GM23248 (cell line): ENCODE measurements at regions not wholly inside any gene's neighbourhood (a gene's known extent, or its start where the extent isn't known, plus 50 kb on each side); places are given as distances from the start of the nearest gene placed in this dataset.
"Not testable (repeated sequence)": the region's sequence is repeated elsewhere in the genome, so short reads cannot be mapped to it uniquely, and the experiment has no call there.

Experiments
- DNase-seq: peaks from one replicate; pipeline ENCODE4 v3.0.0-alpha.2; 2015
- H2AFZ ChIP-seq: fragments of 200-600 bp; sonication (generic); 2 replicates; pipeline ENCODE4 v1.6.1; 2016; ENCODE audit warnings: antibody characterized with exemption
- H3F3A ChIP-seq: fragments of 200-600 bp; sonication (generic); 2 replicates; pipeline ENCODE4 v1.6.1; 2016; ENCODE audit warnings: mild to moderate bottlenecking, antibody characterized with exemption, mixed run types; ENCODE audit not compliant: insufficient read depth
- H3K27ac ChIP-seq: fragments of 200-600 bp; sonication (generic); 2 replicates; pipeline ENCODE4 v1.5.1; 2016; ENCODE audit warnings: mild to moderate bottlenecking
- H3K27me3 ChIP-seq: fragments of 200-600 bp; sonication (generic); replicated peaks from 2 replicates; pipeline ENCODE4 v1.6.1; 2016; ENCODE audit warnings: mild to moderate bottlenecking; ENCODE audit not compliant: insufficient read depth
- H3K36me3 ChIP-seq: fragments of 200-600 bp; sonication (generic); 2 replicates; pipeline ENCODE4 v1.6.1; 2016; ENCODE audit warnings: low read depth, mild to moderate bottlenecking
- H3K4me1 ChIP-seq: fragments of 200-600 bp; sonication (generic); 2 replicates; pipeline ENCODE4 v1.6.1; 2016; ENCODE audit warnings: mild to moderate bottlenecking; ENCODE audit not compliant: insufficient read depth
- H3K4me2 ChIP-seq: fragments of 200-600 bp; sonication (generic); one replicate; pipeline ENCODE4 v1.6.1; 2016; ENCODE audit warnings: mild to moderate bottlenecking; ENCODE audit not compliant: unreplicated experiment
- H3K4me3 ChIP-seq: fragments of 200-600 bp; sonication (generic); 2 replicates; pipeline ENCODE4 v1.5.1; 2016; ENCODE audit warnings: mild to moderate bottlenecking
- H3K79me2 ChIP-seq: fragments of 200-600 bp; sonication (generic); 2 replicates; pipeline ENCODE4 v1.6.1; 2016; ENCODE audit warnings: mild to moderate bottlenecking; ENCODE audit not compliant: insufficient read depth
- H3K9ac ChIP-seq: fragments of 200-600 bp; sonication (generic); 2 replicates; pipeline ENCODE4 v1.6.1; 2016; ENCODE audit warnings: mild to moderate bottlenecking
- H3K9me2 ChIP-seq: fragments of 200-600 bp; sonication (generic); 2 replicates; pipeline ENCODE4 v1.6.1; 2016; ENCODE audit warnings: mixed run types, mild to moderate bottlenecking, moderate library complexity; ENCODE audit not compliant: insufficient read depth
- H3K9me3 ChIP-seq: fragments of 200-600 bp; sonication (generic); one replicate; pipeline ENCODE4 v1.6.1; 2017; ENCODE audit warnings: low read depth
- H4K20me1 ChIP-seq: fragments of 200-600 bp; sonication (generic); 2 replicates; pipeline ENCODE4 v1.6.0; 2016; ENCODE audit not compliant: insufficient read depth
- EZH2 ChIP-seq: fragments of 200-600 bp; sonication (generic); IDR thresholded peaks from 2 replicates; pipeline ENCODE4 v1.6.1; 2018; ENCODE audit warnings: antibody characterized with exemption, mild to moderate bottlenecking; ENCODE audit not compliant: insufficient read depth, poor library complexity, severe bottlenecking
- EZH2phosphoT487 ChIP-seq: fragments of 200-600 bp; sonication (generic); IDR thresholded peaks from 2 replicates; pipeline ENCODE4 v1.6.1; 2018; ENCODE audit warnings: antibody characterized with exemption, moderate library complexity, mild to moderate bottlenecking, low read depth; ENCODE audit not compliant: insufficient read depth
- WGBS, 2 experiments: methylation state at CpG; one replicate each; pipeline ENCODE4 v1.1.6; 2015 to 2017; ENCODE audit warnings: low lambda C conversion rate in 2 of 2, low coverage in 1 of 2; ENCODE audit errors: missing lambda C conversion rate in 2 of 2; 5-methylcytosine and 5-hydroxymethylcytosine counted together
- in situ Hi-C: fragments of 300-500 bp; cut with MboI; formaldehyde crosslinking; loops from 2 replicates; pipeline ENCODE4 v1.15.0; 2020

- 27 to 42% methylated on average over 8 to 10 of the region's 10 CpGs for WGBS, 2 experiments
- Histone ChIP-seq H3K27me3 (no peaks in the 10 kb centered on the region), H3K4me3 (no peak overlapping the region), H3F3A (no peaks in the 10 kb centered on the region), H3K9me2 (no peaks in the 10 kb centered on the region), H3K4me1 (no peaks in the 10 kb centered on the region), H2AFZ (no peak overlapping the region), H3K27ac (no peak overlapping the region), H3K36me3 (no peaks in the 10 kb centered on the region), H3K4me2 (no peak overlapping the region), H3K9ac (no peak overlapping the region), H4K20me1 (no peaks in the 10 kb centered on the region), H3K79me2 (no peaks in the 10 kb centered on the region), H3K9me3 (no peaks in the 10 kb centered on the region)
- TF ChIP-seq EZH2 (no peak), EZH2phosphoT487 (no peak)
- in situ Hi-C loops = loop anchor here (25.0 kb wide), 1 partner anchor 895 kb away; the partner anchor contains the start of gene PTH2R
- DNase-seq = no peak
These were observed 116.5 kb upstream of the MAP2 start for GRCh38 chr2:209307161-209308001.

DNA sequence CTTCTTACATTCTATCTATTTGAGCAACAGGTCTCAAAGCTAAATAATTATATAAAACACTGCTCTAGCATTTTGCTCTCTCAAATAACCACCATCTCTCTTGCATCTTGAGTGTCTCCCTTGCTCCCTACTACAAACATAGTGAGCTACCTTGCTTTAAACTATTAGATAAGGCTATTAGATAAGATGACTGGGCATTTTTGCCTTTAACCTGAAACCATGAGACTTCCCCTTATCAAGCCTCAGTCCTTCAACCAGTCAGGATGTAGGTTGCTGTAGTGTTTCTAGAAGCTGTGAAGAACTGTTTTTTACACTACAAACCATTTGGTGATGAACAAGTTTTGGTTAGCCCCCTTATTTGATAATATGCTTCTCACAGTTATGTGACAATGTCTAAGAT, 115.4 kb upstream of the MAP2 start:
- no peak overlapping the region for H2AFZ ChIP-seq
- TF ChIP-seq EZH2phosphoT487 (no peak), EZH2 (no peak)
- H3K27ac ChIP-seq = no peak overlapping the region
- no peaks in the 10 kb centered on the region for H3K9me3 ChIP-seq
- no peaks in the 10 kb centered on the region for H3K79me2 ChIP-seq
- H3K9ac ChIP-seq = no peak overlapping the region
- in situ Hi-C loops = loop anchor here (25.0 kb wide), 1 partner anchor 896 kb away; the partner anchor contains the start of gene PTH2R
- no peak overlapping the region for H3K4me2 ChIP-seq
- H3K27me3 ChIP-seq = no peaks in the 10 kb centered on the region
- no peaks in the 10 kb centered on the region for H3F3A ChIP-seq
- H3K4me1 ChIP-seq = no peaks in the 10 kb centered on the region
- H3K4me3 ChIP-seq = no peak overlapping the region
- H3K9me2 ChIP-seq = no peaks in the 10 kb centered on the region
- H3K36me3 ChIP-seq = no peaks in the 10 kb centered on the region
- H4K20me1 ChIP-seq = no peaks in the 10 kb centered on the region
- DNase-seq = no peak

- Histone ChIP-seq H3K36me3 (no peaks in the 10 kb centered on the region), H2AFZ (no peak overlapping the region), H4K20me1 (no peaks in the 10 kb centered on the region), H3K4me1 (no peaks in the 10 kb centered on the region), H3K79me2 (no peaks in the 10 kb centered on the region), H3K4me3 (no peak overlapping the region), H3K9me2 (no peaks in the 10 kb centered on the region), H3K9me3 (no peaks in the 10 kb centered on the region), H3K27ac (no peak overlapping the region), H3K27me3 (no peaks in the 10 kb centered on the region), H3F3A (no peaks in the 10 kb centered on the region), H3K9ac (no peak overlapping the region), H3K4me2 (no peak overlapping the region)
- no peak for DNase-seq
- in situ Hi-C loops = loop anchor here (25.0 kb wide), 1 partner anchor 900 kb away; the partner anchor contains the start of gene PTH2R
- WGBS, 2 experiments = 2 to 6% methylated on average over 2 of the region's 2 CpGs
- TF ChIP-seq EZH2 (no peak), EZH2phosphoT487 (no peak)
These were observed 111.9 kb upstream of the MAP2 start for GRCh38 chr2:209311948-209312347.

- H3K36me3 ChIP-seq, H3K9me3 ChIP-seq, H4K20me1 ChIP-seq, H3K27ac ChIP-seq, H3K9ac ChIP-seq, H3K4me3 ChIP-seq, H3K4me1 ChIP-seq, H3K9me2 ChIP-seq, H3K79me2 ChIP-seq, H3F3A ChIP-seq, H3K27me3 ChIP-seq, H3K4me2 ChIP-seq, DNase-seq, H2AFZ ChIP-seq: not testable (repeated sequence)
- WGBS, 2 experiments = 14 to 18% methylated on average over 1 of the region's 1 CpG
- in situ Hi-C loops = loop anchor here (25.0 kb wide), 1 partner anchor 900 kb away; the partner anchor contains the start of gene PTH2R
These were observed 111.4 kb upstream of the MAP2 start for GRCh38 chr2:209312450-209312849.

DNA sequence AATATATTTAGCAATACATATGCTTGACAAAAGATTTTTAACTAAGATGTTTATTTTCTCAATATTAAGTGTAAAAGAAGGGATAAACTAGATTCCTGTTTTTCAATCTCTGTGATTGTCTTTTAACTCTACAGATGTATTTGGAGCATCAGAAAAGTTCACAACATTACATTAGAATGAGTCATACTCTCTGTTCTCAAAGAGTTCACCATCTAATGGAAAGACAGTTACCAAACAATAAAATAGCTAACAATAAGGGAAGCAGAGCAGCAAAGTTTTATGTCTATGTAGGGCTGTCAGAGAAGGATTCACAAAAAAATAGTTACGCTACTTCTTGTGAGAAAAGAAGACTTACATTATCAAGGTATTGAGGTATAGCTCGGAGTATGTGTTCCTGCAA, 109.2 kb upstream of the MAP2 start:
- Histone ChIP-seq H3K4me3 (no peak overlapping the region), H3K9me3 (no peaks in the 10 kb centered on the region), H3K4me2 (no peak overlapping the region), H3K36me3 (no peaks in the 10 kb centered on the region), H3K4me1 (no peaks in the 10 kb centered on the region), H3F3A (no peaks in the 10 kb centered on the region), H2AFZ (no peak overlapping the region), H3K9me2 (no peaks in the 10 kb centered on the region), H3K79me2 (no peaks in the 10 kb centered on the region), H3K27ac (no peak overlapping the region), H3K9ac (no peak overlapping the region), H4K20me1 (no peaks in the 10 kb centered on the region), H3K27me3 (no peaks in the 10 kb centered on the region)
- in situ Hi-C loops = loop anchor here (25.0 kb wide), 1 partner anchor 902 kb away; the partner anchor contains the start of gene PTH2R
- peak; percentile 19 for DNase-seq
- 55 to 63% methylated on average over 2 of the region's 2 CpGs for WGBS, 2 experiments
- TF ChIP-seq EZH2phosphoT487 = no peak
- no peak for TF ChIP-seq EZH2
